ENCODE measurements at regions not wholly inside any gene's neighbourhood (a gene's known extent, or its start where the extent isn't known, plus 50 kb on each side); places are given as distances from the start of the nearest gene placed in this dataset.

DNA sequence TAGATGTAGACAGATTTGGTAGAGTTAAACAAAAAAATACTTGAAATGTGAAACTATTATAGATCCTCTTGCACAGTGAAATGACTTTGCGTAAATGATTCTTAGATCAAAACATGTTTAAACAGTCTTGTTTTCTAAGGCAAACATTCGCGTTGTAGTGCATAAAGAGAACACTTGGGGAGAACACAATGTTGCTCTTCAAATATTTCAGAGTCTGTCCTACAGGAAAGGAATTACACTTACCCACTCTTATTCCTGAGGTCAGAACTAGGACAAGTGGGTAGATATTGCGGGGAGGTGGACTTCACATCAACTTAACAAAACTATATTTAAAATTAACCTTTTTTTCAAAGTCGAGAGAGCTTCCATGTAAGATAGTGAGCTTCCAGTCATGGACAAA is 183.5 kb upstream of the PCSK2 start:
- TF ChIP-seq, protein P1, sequence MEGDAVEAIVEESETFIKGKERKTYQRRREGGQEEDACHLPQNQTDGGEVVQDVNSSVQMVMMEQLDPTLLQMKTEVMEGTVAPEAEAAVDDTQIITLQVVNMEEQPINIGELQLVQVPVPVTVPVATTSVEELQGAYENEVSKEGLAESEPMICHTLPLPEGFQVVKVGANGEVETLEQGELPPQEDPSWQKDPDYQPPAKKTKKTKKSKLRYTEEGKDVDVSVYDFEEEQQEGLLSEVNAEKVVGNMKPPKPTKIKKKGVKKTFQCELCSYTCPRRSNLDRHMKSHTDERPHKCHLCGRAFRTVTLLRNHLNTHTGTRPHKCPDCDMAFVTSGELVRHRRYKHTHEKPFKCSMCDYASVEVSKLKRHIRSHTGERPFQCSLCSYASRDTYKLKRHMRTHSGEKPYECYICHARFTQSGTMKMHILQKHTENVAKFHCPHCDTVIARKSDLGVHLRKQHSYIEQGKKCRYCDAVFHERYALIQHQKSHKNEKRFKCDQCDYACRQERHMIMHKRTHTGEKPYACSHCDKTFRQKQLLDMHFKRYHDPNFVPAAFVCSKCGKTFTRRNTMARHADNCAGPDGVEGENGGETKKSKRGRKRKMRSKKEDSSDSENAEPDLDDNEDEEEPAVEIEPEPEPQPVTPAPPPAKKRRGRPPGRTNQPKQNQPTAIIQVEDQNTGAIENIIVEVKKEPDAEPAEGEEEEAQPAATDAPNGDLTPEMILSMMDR (IDR thresholded peaks at IDR 0.05): no peak
- TF ChIP-seq POLR2A (IDR thresholded peaks at IDR 0.05) (no peak), POLR2AphosphoS5 (IDR thresholded peaks at IDR 0.05) (no peak)
